CD4-positive, CD25-positive, alpha-beta regulatory T cell (primary cell): ENCODE measurements at regions not wholly inside any gene's neighbourhood (a gene's known extent, or its start where the extent isn't known, plus 50 kb on each side); places are given as distances from the start of the nearest gene placed in this dataset.

Experiments used
- ATAC-seq, 2 donors: fragments of 150-1000 bp; cut with Tn5 transposase; one replicate each; pipeline ENCODE4 v1.10.0; 2021; ENCODE audit warnings: low read depth in 2 of 2, moderate number of reproducible peaks in 2 of 2, moderate library complexity in 1 of 2
- DNase-seq, 3 donors: peaks; one replicate each; pipeline versions ENCODE4 v3.0.0 to v3.0.0-alpha.2; 2012 to 2022; ENCODE audit warnings: mixed read lengths in 1 of 3
- H3K27ac ChIP-seq: one replicate; pipeline ENCODE4 v1.7.0; 2013; ENCODE audit warnings: mild to moderate bottlenecking, low read length; ENCODE audit not compliant: insufficient read depth, poor library complexity, severe bottlenecking
- H3K27me3 ChIP-seq: one replicate; pipeline ENCODE4 v1.7.0; 2013; ENCODE audit warnings: low read length; ENCODE audit not compliant: control insufficient read depth, insufficient read depth
- H3K36me3 ChIP-seq: one replicate; pipeline ENCODE4 v1.7.0; 2013; ENCODE audit warnings: mild to moderate bottlenecking, low read length, moderate library complexity; ENCODE audit not compliant: control insufficient read depth, insufficient read depth
- H3K4me1 ChIP-seq: 2 replicates; pipeline ENCODE4 v1.7.0; 2013; ENCODE audit warnings: mild to moderate bottlenecking, low read length; ENCODE audit not compliant: insufficient read depth, control insufficient read depth, poor library complexity, severe bottlenecking
- H3K4me3 ChIP-seq: one replicate; pipeline ENCODE4 v1.7.0; 2013; ENCODE audit warnings: low read depth, mild to moderate bottlenecking, low read length, moderate library complexity
- H3K9me3 ChIP-seq, 2 experiments: 1 replicate in 1 of 2; 2 replicates in 1 of 2; pipeline ENCODE4 v1.7.0; 2013; ENCODE audit warnings: low read length in 2 of 2, mild to moderate bottlenecking in 1 of 2, moderate library complexity in 1 of 2; ENCODE audit not compliant: control insufficient read depth in 2 of 2
- H3K27ac Mint-ChIP-seq, 3 donors: one replicate each; pipeline ENCODE4 v1.8.0; 2020 to 2022; ENCODE audit warnings: mild to moderate bottlenecking in 3 of 3, mixed read lengths in 3 of 3, moderate library complexity in 2 of 3
- H3K27me3 Mint-ChIP-seq: one replicate; pipeline ENCODE4 v1.8.0; 2022; ENCODE audit warnings: mild to moderate bottlenecking, mixed read lengths
- H3K36me3 Mint-ChIP-seq: one replicate; pipeline ENCODE4 v1.8.0; 2020; ENCODE audit warnings: mixed read lengths
- H3K4me1 Mint-ChIP-seq, 4 donors: one replicate each; pipeline ENCODE4 v1.8.0; 2020 to 2022; ENCODE audit warnings: mixed read lengths in 4 of 4, mild to moderate bottlenecking in 1 of 4
- H3K4me3 Mint-ChIP-seq, 4 donors: one replicate each; pipeline ENCODE4 v1.8.0; 2020 to 2022; ENCODE audit warnings: mild to moderate bottlenecking in 4 of 4, mixed read lengths in 4 of 4, moderate library complexity in 3 of 4
- H3K9me3 Mint-ChIP-seq, 7 donors: one replicate each; pipeline ENCODE4 v1.8.0; 2020 to 2022; ENCODE audit warnings: mixed read lengths in 7 of 7, mild to moderate bottlenecking in 3 of 7, moderate library complexity in 2 of 7

DNA sequence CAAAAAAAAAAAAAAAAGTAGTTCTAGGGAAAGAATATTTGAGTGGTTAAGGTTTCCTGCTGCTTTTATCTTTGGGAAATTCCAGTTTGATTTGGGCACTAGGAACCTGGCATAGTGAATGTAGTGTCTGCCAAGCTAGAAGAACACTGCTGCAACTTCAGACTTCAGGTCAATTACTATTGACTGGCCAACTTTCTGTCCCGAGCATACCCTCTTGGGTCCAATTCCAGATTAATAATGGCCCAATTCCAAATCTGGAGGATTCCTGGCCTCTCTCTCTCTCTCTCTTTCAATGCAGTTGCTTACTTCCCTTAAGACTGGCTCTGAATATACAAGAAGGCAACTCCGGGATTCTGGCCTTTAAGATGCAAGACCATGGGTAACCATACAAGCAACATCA is 74.9 kb downstream of the ANKEF1 start:
- ATAC-seq: no peak
- no peaks in the 10 kb centered on the region for H3K4me1 Mint-ChIP-seq
- H3K36me3 Mint-ChIP-seq: no peaks in the 10 kb centered on the region

DNA sequence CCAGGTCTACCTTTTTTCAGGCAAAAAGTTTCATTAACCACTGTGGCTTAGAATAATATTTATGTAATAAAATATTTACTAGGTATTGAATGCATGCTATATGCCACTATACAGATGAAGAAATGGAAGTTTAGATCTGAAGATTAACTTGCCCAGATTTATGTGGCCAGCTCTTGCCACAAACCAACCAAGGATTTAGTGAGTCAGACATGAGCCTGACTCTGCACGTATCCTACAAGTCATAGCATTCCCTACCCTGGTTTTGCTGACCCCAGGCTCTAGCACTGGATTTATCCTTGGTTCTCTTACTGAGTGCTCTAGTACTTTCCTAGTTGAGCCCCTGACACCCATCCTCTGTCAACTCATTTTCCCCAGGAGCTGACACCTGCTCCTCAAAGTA is 75.4 kb downstream of the ANKEF1 start:
- H3K36me3 ChIP-seq: no peaks in the 10 kb centered on the region
- no peak for DNase-seq
- H3K27me3 ChIP-seq: no peaks in the 10 kb centered on the region
- no peak for ATAC-seq
- H3K9me3 ChIP-seq: no peaks in the 10 kb centered on the region
- Mint-ChIP-seq H3K27ac (no peak overlapping the region), H3K9me3 (peaks cover 0 to 7% (median 0%) of the 10 kb centered on the region in 7 donors), H3K4me1 (no peaks in the 10 kb centered on the region), H3K36me3 (no peaks in the 10 kb centered on the region), H3K4me3 (no peak overlapping the region), H3K27me3 (no peaks in the 10 kb centered on the region)
- no peaks in the 10 kb centered on the region for H3K4me1 ChIP-seq
- H3K4me3 ChIP-seq: no peak overlapping the region
- H3K27ac ChIP-seq: no peak overlapping the region

More for the DNA sequence above, 74.9 kb downstream of the ANKEF1 start:
- no peaks in the 10 kb centered on the region for H3K27me3 Mint-ChIP-seq
- peaks cover 0 to 7% (median 0%) of the 10 kb centered on the region in 7 donors for H3K9me3 Mint-ChIP-seq
- Histone ChIP-seq H3K9me3 (no peaks in the 10 kb centered on the region), H3K4me1 (no peaks in the 10 kb centered on the region), H3K27me3 (no peaks in the 10 kb centered on the region), H3K36me3 (no peaks in the 10 kb centered on the region), H3K27ac (no peak overlapping the region), H3K4me3 (no peak overlapping the region)
- H3K4me3 Mint-ChIP-seq: no peak overlapping the region
- no peak for DNase-seq
- H3K27ac Mint-ChIP-seq: no peak overlapping the region

DNA sequence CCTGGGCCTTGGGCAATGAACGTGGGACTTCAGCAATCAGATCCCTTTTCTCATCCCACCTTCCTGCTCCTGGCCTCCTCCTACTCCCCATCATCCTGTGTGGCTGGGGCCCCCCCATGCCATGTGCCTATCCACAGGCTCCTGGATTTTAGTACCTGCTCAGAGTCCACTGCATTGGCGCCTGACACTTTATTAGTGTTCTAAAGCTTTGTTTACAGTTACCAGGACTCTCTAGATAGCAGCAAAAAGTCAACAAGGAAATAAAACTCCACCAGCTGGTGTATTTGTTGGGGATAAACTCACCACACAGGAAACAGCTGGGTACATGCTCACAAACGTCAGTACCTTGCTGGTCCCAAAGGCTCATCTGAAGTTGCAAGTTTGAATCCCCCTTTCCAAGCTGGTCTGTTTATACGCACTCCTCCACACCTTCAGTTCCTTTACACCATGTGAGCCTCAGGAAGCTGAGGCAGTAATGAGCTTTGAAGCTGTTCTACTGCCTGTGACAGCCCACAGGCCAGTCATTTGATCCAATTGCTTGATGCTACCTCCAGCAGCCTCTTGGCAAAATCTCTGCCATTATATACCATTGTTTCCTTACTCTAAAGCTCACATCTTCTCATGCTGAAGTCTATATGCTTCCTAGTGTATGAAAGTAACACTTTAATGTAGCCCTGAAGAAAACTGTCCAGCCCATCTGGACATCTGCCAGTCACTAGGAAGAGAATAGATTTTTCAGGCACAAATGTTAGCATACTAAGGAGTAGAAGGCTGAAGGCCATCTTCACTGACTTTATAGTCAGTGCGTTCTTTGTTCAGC is 76.6 kb downstream of the ANKEF1 start:
- no peak for ATAC-seq
- Mint-ChIP-seq H3K4me1 (no peaks in the 10 kb centered on the region), H3K9me3 (peaks cover 0 to 7% (median 0%) of the 10 kb centered on the region in 7 donors), H3K27me3 (no peaks in the 10 kb centered on the region), H3K4me3 (no peak overlapping the region), H3K36me3 (no peaks in the 10 kb centered on the region), H3K27ac (no peak overlapping the region)
- Histone ChIP-seq H3K36me3 (no peaks in the 10 kb centered on the region), H3K27me3 (no peaks in the 10 kb centered on the region), H3K9me3 (no peaks in the 10 kb centered on the region), H3K27ac (no peak overlapping the region), H3K4me1 (no peaks in the 10 kb centered on the region), H3K4me3 (no peak overlapping the region)
- DNase-seq: no peak

DNA sequence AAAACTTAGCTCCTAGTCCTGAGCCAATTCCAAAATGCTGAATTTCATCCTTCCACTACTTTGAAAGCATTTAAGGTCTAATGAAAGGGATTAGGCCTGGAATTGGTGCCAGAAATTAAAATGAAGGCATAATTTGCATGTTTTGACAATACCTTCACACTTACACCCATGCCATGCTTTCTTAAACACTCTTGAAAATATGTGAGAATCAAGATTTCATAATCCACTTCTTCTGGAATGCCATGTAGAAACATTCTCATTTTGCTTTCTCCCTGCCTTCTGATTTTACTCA is 77.1 kb downstream of the ANKEF1 start:
- no peaks in the 10 kb centered on the region for H3K4me1 ChIP-seq
- no peaks in the 10 kb centered on the region for H3K27me3 ChIP-seq
- H3K4me3 ChIP-seq: no peak overlapping the region
- Mint-ChIP-seq H3K4me3 (no peak overlapping the region), H3K27ac (no peak overlapping the region), H3K9me3 (peaks cover 0 to 5% (median 0%) of the 10 kb centered on the region in 7 donors), H3K36me3 (no peaks in the 10 kb centered on the region), H3K4me1 (no peaks in the 10 kb centered on the region), H3K27me3 (no peaks in the 10 kb centered on the region)
- no peak for ATAC-seq
- no peaks in the 10 kb centered on the region for H3K36me3 ChIP-seq
- no peak overlapping the region for H3K27ac ChIP-seq
- DNase-seq: no peak
- no peaks in the 10 kb centered on the region for H3K9me3 ChIP-seq

DNA sequence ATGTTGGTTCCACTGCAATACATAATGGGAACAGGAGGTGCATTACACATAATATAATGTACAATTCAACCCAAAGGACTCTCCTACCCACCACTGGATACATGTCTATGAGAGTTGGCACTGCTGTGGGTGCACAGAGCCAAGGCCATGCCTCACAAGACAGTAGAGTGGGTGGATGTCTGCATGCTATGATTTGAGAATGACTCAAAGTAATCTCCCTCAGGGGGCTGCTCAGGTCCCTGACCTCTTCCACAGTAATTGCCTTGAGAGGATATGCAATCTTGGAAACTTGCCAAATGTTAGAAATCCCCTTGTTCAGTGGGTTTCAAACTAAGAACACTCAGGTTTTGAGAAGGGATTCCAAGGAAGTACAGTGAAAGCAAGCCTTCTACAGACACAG is 79.0 kb downstream of the ANKEF1 start:
- no peak overlapping the region for H3K4me3 ChIP-seq
- DNase-seq (no peak), ATAC-seq (no peak)
- Mint-ChIP-seq H3K27me3 (no peaks in the 10 kb centered on the region), H3K9me3 (no peaks in the 10 kb centered on the region), H3K36me3 (no peaks in the 10 kb centered on the region), H3K27ac (no peak overlapping the region), H3K4me3 (no peak overlapping the region), H3K4me1 (no peaks in the 10 kb centered on the region)
- H3K4me1 ChIP-seq: no peaks in the 10 kb centered on the region
- H3K27ac ChIP-seq: no peak overlapping the region
- no peaks in the 10 kb centered on the region for H3K27me3 ChIP-seq
- no peaks in the 10 kb centered on the region for H3K9me3 ChIP-seq
- H3K36me3 ChIP-seq: no peaks in the 10 kb centered on the region

DNA sequence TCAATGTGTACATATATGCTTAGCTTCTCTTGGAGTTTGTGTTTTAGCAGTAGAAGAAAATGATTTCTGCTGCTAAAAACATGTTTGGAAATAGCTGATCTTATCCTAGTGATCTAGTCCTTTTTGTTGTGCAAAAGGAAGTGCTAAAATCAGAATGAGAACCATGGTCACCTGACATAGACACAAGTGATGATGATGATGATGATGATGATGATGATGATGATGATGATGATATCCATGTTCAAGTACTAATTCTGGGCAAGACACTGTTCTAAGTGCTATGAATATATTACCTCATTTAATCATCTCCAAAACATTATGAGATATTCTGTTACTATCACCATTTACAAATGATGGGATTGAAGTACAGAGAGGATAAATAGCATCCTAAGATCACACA is 79.8 kb downstream of the ANKEF1 start:
- no peak overlapping the region for H3K4me3 ChIP-seq
- no peaks in the 10 kb centered on the region for H3K27me3 Mint-ChIP-seq
- no peaks in the 10 kb centered on the region for H3K4me1 Mint-ChIP-seq

DNA sequence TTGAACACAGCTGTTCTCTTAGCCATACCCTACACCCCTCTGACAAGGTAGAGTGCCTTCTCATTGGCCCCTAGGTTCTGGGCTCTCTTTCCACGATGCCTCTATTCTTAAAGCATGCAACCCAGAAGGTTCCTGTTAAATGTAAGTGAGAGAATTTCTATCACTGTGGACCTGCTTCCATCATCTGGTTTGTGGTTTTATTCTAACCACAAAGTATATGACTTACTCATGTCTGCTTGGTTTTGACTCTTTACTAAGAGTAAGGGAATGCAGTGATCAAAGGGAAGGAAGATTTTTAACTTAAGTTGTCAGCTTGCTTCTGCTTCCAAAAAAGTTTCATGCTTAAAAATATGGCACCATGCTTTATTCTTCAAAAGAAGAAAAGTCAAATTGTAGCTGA is 80.2 kb downstream of the ANKEF1 start:
- no peaks in the 10 kb centered on the region for H3K27me3 ChIP-seq
- no peaks in the 10 kb centered on the region for H3K36me3 ChIP-seq
- H3K4me3 ChIP-seq: no peak overlapping the region
- H3K27ac ChIP-seq: no peak overlapping the region
- Mint-ChIP-seq H3K36me3 (no peaks in the 10 kb centered on the region), H3K9me3 (peaks cover 0 to 2% (median 0%) of the 10 kb centered on the region in 7 donors), H3K4me3 (no peak overlapping the region), H3K27me3 (no peaks in the 10 kb centered on the region), H3K4me1 (no peaks in the 10 kb centered on the region), H3K27ac (no peak overlapping the region)
- no peaks in the 10 kb centered on the region for H3K4me1 ChIP-seq
- no peaks in the 10 kb centered on the region for H3K9me3 ChIP-seq
- ATAC-seq: no peak
- no peak for DNase-seq

More for the DNA sequence above, 79.8 kb downstream of the ANKEF1 start:
- no peaks in the 10 kb centered on the region for H3K36me3 Mint-ChIP-seq
- Histone ChIP-seq H3K36me3 (no peaks in the 10 kb centered on the region), H3K4me1 (no peaks in the 10 kb centered on the region), H3K27ac (no peak overlapping the region), H3K9me3 (no peaks in the 10 kb centered on the region), H3K27me3 (no peaks in the 10 kb centered on the region)
- ATAC-seq (no peak), DNase-seq (no peak)
- H3K27ac Mint-ChIP-seq: no peak overlapping the region
- peaks cover 0 to 2% (median 0%) of the 10 kb centered on the region in 7 donors for H3K9me3 Mint-ChIP-seq
- H3K4me3 Mint-ChIP-seq: no peak overlapping the region

DNA sequence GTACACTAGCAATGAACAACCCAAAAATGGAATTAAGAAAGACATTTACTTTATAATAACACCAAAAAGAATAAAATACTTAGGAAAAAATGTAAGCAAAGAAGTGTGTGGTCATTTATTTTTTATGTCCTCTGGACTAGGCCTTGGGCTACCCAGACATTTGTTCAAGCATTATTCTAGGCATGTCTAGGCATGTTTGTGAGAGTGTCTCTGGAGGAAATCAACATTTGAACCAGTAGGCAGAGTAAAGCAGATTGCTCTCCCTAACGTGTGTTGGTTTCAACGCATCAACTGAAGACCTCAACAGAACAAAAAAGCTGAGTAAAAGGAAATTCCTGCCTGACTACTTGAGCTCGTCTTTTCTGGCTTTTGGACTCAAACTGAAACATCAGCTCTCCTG is 84.5 kb downstream of the ANKEF1 start:
- no peaks in the 10 kb centered on the region for H3K27me3 Mint-ChIP-seq
- ATAC-seq (no peak), DNase-seq (peak in 1 of 3 donors; percentile 1)
- no peaks in the 10 kb centered on the region for H3K4me1 ChIP-seq
- no peak overlapping the region for H3K4me3 ChIP-seq
- H3K4me1 Mint-ChIP-seq: no peaks in the 10 kb centered on the region
- H3K27me3 ChIP-seq: no peaks in the 10 kb centered on the region
- peaks cover 0 to 4% of the 10 kb centered on the region in 2 experiments for H3K9me3 ChIP-seq
- no peaks in the 10 kb centered on the region for H3K36me3 Mint-ChIP-seq
- peaks cover 0 to 8% (median 5%) of the 10 kb centered on the region in 7 donors for H3K9me3 Mint-ChIP-seq
- H3K36me3 ChIP-seq: no peaks in the 10 kb centered on the region
- no peak overlapping the region for H3K4me3 Mint-ChIP-seq
- no peak overlapping the region for H3K27ac ChIP-seq
- no peak overlapping the region for H3K27ac Mint-ChIP-seq
